ENCODE measurements at regions not wholly inside any gene's neighbourhood (a gene's known extent, or its start where the extent isn't known, plus 50 kb on each side); places are given as distances from the start of the nearest gene placed in this dataset.

- no peak overlapping the region for H3K4me3 ChIP-seq (ENCODE audit: low read depth in 1 of 3, low read length in 3 of 3)
- DNase-seq (ENCODE audit: low spot score), result no peak
- TF ChIP-seq ZBTB33 (IDR thresholded peaks at IDR 0.05) (no peak), GABPA (IDR thresholded peaks at IDR 0.05 in 1 of 2, conservative IDR thresholded peaks at IDR 0.05 in 1 of 2) (no peak), YY1 (IDR thresholded peaks at IDR 0.05) (no peak), TAF1 (conservative IDR thresholded peaks at IDR 0.05) (no peak), CTCF (IDR thresholded peaks at IDR 0.05; ENCODE audit: low read depth, low read length, missing input control) (no peak), RAD21 (IDR thresholded peaks at IDR 0.05) (no peak), JUND (IDR thresholded peaks at IDR 0.05) (no peak), SP1 (IDR thresholded peaks at IDR 0.05) (no peak), HNF4A (conservative IDR thresholded peaks at IDR 0.05) (no peak), FOXA2 (IDR thresholded peaks at IDR 0.05) (no peak), NR2F2 (IDR thresholded peaks at IDR 0.05) (no peak), ATF3 (IDR thresholded peaks at IDR 0.05) (no peak), HNF4G (IDR thresholded peaks at IDR 0.05) (no peak), FOXA1 (IDR thresholded peaks at IDR 0.05) (no peak), RXRA (IDR thresholded peaks at IDR 0.05) (no peak), MAX (IDR thresholded peaks at IDR 0.05) (no peak)
- no peaks in the 10 kb centered on the region for H3K27me3 ChIP-seq (ENCODE audit: control insufficient read depth in 4 of 4, insufficient read depth in 4 of 4, low read length in 3 of 4)
- no peaks in the 10 kb centered on the region for H3K36me3 ChIP-seq (ENCODE audit: control insufficient read depth in 4 of 4, insufficient read depth in 3 of 4, low read depth in 1 of 4, low read length in 3 of 4)
- H3K27ac ChIP-seq (ENCODE audit: low read depth in 1 of 2, low read length in 2 of 2), result no peak overlapping the region
- H3K4me1 ChIP-seq (ENCODE audit: control insufficient read depth in 4 of 4, insufficient read depth in 4 of 4, low read length in 3 of 4), result no peaks in the 10 kb centered on the region
- H3K9ac ChIP-seq (ENCODE audit: low read depth in 1 of 2, low read length in 2 of 2), result no peak overlapping the region
- H3K9me3 ChIP-seq (ENCODE audit: control insufficient read depth in 4 of 4, low read length in 3 of 4), result no peaks in the 10 kb centered on the region
Measured at GRCh38 chr4:157840648-157841047, 332.2 kb downstream of the GASK1B start.

GRCh38 chr4:157840034-157840433 is 332.8 kb downstream of the GASK1B start:
- H3K4me1 ChIP-seq (ENCODE audit: control insufficient read depth in 4 of 4, insufficient read depth in 4 of 4, low read length in 3 of 4), result no peaks in the 10 kb centered on the region
- H3K4me3 ChIP-seq (ENCODE audit: low read depth in 1 of 3, low read length in 3 of 3), result no peak overlapping the region
- H3K36me3 ChIP-seq (ENCODE audit: control insufficient read depth in 4 of 4, insufficient read depth in 3 of 4, low read depth in 1 of 4, low read length in 3 of 4), result no peaks in the 10 kb centered on the region
- TF ChIP-seq FOXA2 (IDR thresholded peaks at IDR 0.05) (no peak), EGR1 (IDR thresholded peaks at IDR 0.05; ENCODE audit: low read depth in 2 of 2) (no peak), FOXA1 (IDR thresholded peaks at IDR 0.05) (no peak), HNF4A (conservative IDR thresholded peaks at IDR 0.05) (no peak), ZBTB33 (IDR thresholded peaks at IDR 0.05) (no peak), TAF1 (conservative IDR thresholded peaks at IDR 0.05) (no peak), REST (IDR thresholded peaks at IDR 0.05) (no peak), NR2F2 (IDR thresholded peaks at IDR 0.05) (no peak)
- H3K27me3 ChIP-seq (ENCODE audit: control insufficient read depth in 4 of 4, insufficient read depth in 4 of 4, low read length in 3 of 4), result no peaks in the 10 kb centered on the region
- WGBS, result 95% methylated on average over 1 of the region's 1 CpG
- no peak overlapping the region for H3K9ac ChIP-seq (ENCODE audit: low read depth in 1 of 2, low read length in 2 of 2)
- H3K27ac ChIP-seq (ENCODE audit: low read depth in 1 of 2, low read length in 2 of 2), result no peak overlapping the region
- no peaks in the 10 kb centered on the region for H3K9me3 ChIP-seq (ENCODE audit: control insufficient read depth in 4 of 4, low read length in 3 of 4)
- no peak for DNase-seq (ENCODE audit: low spot score)
